Neural cell (in vitro differentiated cells): ENCODE measurements at regions not wholly inside any gene's neighbourhood (a gene's known extent, or its start where the extent isn't known, plus 50 kb on each side); places are given as distances from the start of the nearest gene placed in this dataset.

Source experiments
- H2AFZ ChIP-seq: fragments of 200-600, 300-800 bp; sonication (generic), shearing (Covaris generic); 2 replicates; pipeline ENCODE4 v1.6.0; 2014; ENCODE audit warnings: low read depth, mild to moderate bottlenecking, antibody characterized with exemption, low read length, moderate library complexity
- H3F3A ChIP-seq: fragments of 200-600 bp; shearing (Covaris generic); 2 replicates; pipeline ENCODE4 v1.6.1; 2016; ENCODE audit warnings: mild to moderate bottlenecking, moderate library complexity, mixed read lengths, antibody characterized with exemption, low read length; ENCODE audit not compliant: insufficient read depth, poor library complexity, severe bottlenecking
- H3K27ac ChIP-seq: fragments of 200-600, 300-800 bp; sonication (generic), shearing (Covaris generic); 2 replicates; pipeline ENCODE4 v1.5.1; 2014; ENCODE audit warnings: mild to moderate bottlenecking, low read length, moderate library complexity
- H3K27me3 ChIP-seq: fragments of 300-800, 200-600 bp; sonication (generic), shearing (Covaris generic); 2 replicates; pipeline ENCODE4 v1.6.0; 2014; ENCODE audit warnings: mild to moderate bottlenecking, low read depth, low read length, moderate library complexity; ENCODE audit not compliant: insufficient read depth
- H3K36me3 ChIP-seq: fragments of 300-800, 200-600 bp; sonication (generic), shearing (Covaris generic); 2 replicates; pipeline ENCODE4 v1.5.1; 2014; ENCODE audit warnings: mild to moderate bottlenecking, antibody characterized with exemption, low read length, moderate library complexity; ENCODE audit not compliant: insufficient read depth
- H3K4me2 ChIP-seq: fragments of 300-800, 200-600 bp; sonication (generic), shearing (Covaris generic); 2 replicates; pipeline ENCODE4 v1.6.0; 2014; ENCODE audit warnings: mild to moderate bottlenecking, low read length
- H3K4me3 ChIP-seq: fragments of 300-800, 200-600 bp; sonication (generic), shearing (Covaris generic); 2 replicates; pipeline ENCODE4 v1.5.1; 2014; ENCODE audit warnings: mild to moderate bottlenecking, low read length, moderate library complexity
- H3K79me2 ChIP-seq: fragments of 200-600 bp; shearing (Covaris generic); replicated peaks from 2 replicates; pipeline ENCODE4 v1.6.0; 2014; ENCODE audit warnings: mild to moderate bottlenecking, low read length, moderate library complexity; ENCODE audit not compliant: insufficient read depth
- H3K9ac ChIP-seq: fragments of 300-800, 200-600 bp; sonication (generic), shearing (Covaris generic); 2 replicates; pipeline ENCODE4 v1.6.1; 2016; ENCODE audit warnings: mild to moderate bottlenecking, low read length, mixed read lengths
- H3K9me2 ChIP-seq: fragments of 200-600 bp; shearing (Covaris generic); 2 replicates; pipeline ENCODE4 v1.6.1; 2016; ENCODE audit warnings: mild to moderate bottlenecking, low read length, mixed read lengths; ENCODE audit not compliant: insufficient read depth
- H3K9me3 ChIP-seq: fragments of 200-600, 300-800 bp; sonication (generic), shearing (Covaris generic); 2 replicates; pipeline ENCODE4 v1.6.1; 2016; ENCODE audit warnings: mild to moderate bottlenecking, mixed run types, low read length, moderate library complexity, mixed read lengths
- H4K20me1 ChIP-seq: fragments of 200-600 bp; shearing (Covaris generic); 2 replicates; pipeline ENCODE4 v1.6.1; 2016; ENCODE audit warnings: mild to moderate bottlenecking, mixed run types; ENCODE audit not compliant: insufficient read depth
- CTCF ChIP-seq: fragments of 450-650 bp; IDR thresholded peaks from 2 replicates; pipeline ENCODE4 v1.5.1; 2014; ENCODE audit warnings: antibody characterized with exemption, mild to moderate bottlenecking, moderate library complexity; ENCODE audit not compliant: poor library complexity, severe bottlenecking
- EP300 ChIP-seq: fragments of 450-650 bp; conservative IDR thresholded peaks from 2 replicates; pipeline ENCODE4 v1.6.1; 2014; ENCODE audit warnings: antibody characterized with exemption, mild to moderate bottlenecking, moderate library complexity; ENCODE audit not compliant: poor library complexity, severe bottlenecking
- EZH2 ChIP-seq: fragments of 200-600, 300-800 bp; shearing (Covaris generic), sonication (generic); IDR thresholded peaks from 2 replicates; pipeline ENCODE4 v1.6.1; 2014; ENCODE audit warnings: antibody characterized with exemption, low read length, borderline replicate concordance, mild to moderate bottlenecking; ENCODE audit not compliant: insufficient read depth, poor library complexity, severe bottlenecking
- MXI1 ChIP-seq: fragments of 450-650 bp; conservative IDR thresholded peaks from 2 replicates; pipeline ENCODE4 v1.6.1; 2014; ENCODE audit warnings: antibody characterized with exemption, mild to moderate bottlenecking; ENCODE audit not compliant: poor library complexity, severe bottlenecking
- POLR2AphosphoS5 ChIP-seq: IDR thresholded peaks from 2 replicates; pipeline ENCODE4 v1.6.1; 2012
- RAD21 ChIP-seq: fragments of 450-650 bp; conservative IDR thresholded peaks from 2 replicates; pipeline ENCODE4 v1.6.1; 2014; ENCODE audit warnings: antibody characterized with exemption, mild to moderate bottlenecking, moderate library complexity
- REST ChIP-seq: IDR thresholded peaks from 2 replicates; pipeline ENCODE4 v1.6.1; 2012; ENCODE audit warnings: borderline replicate concordance
- SMC3 ChIP-seq: fragments of 450-650 bp; conservative IDR thresholded peaks from 2 replicates; pipeline ENCODE4 v1.6.1; 2014; ENCODE audit warnings: antibody characterized with exemption, mild to moderate bottlenecking, moderate library complexity; ENCODE audit not compliant: poor library complexity
- TAF1 ChIP-seq: IDR thresholded peaks from 2 replicates; pipeline ENCODE4 v1.6.1; 2012; ENCODE audit warnings: low read depth

- Histone ChIP-seq H3K4me3 (no peak overlapping the region), H3K9me3 (no peaks in the 10 kb centered on the region), H3K4me2 (no peak overlapping the region), H3K79me2 (no peaks in the 10 kb centered on the region), H3K27me3 (no peaks in the 10 kb centered on the region), H3F3A (no peaks in the 10 kb centered on the region), H3K9ac (no peak overlapping the region), H3K36me3 (no peaks in the 10 kb centered on the region), H4K20me1 (no peaks in the 10 kb centered on the region), H3K9me2 (no peaks in the 10 kb centered on the region), H2AFZ (no peak overlapping the region), H3K27ac (no peak overlapping the region)
- no peak for TF ChIP-seq RAD21
- no peak for TF ChIP-seq TAF1
- TF ChIP-seq CTCF = no peak
- no peak for TF ChIP-seq POLR2AphosphoS5
- TF ChIP-seq EP300 = no peak
- no peak for TF ChIP-seq SMC3
- TF ChIP-seq EZH2 = no peak
- no peak for TF ChIP-seq MXI1
- no peak for TF ChIP-seq REST
Measured at GRCh38 chr5:173729079-173729765, 112.8 kb upstream of the BOD1 start.

GRCh38 chr5:173730632-173731298 is 114.3 kb upstream of the BOD1 start:
- no peak overlapping the region for H3K4me3 ChIP-seq
- no peak overlapping the region for H3K4me2 ChIP-seq
- H3K27ac ChIP-seq = no peak overlapping the region
- H3K79me2 ChIP-seq = no peaks in the 10 kb centered on the region
- H3K36me3 ChIP-seq = no peaks in the 10 kb centered on the region
- H3K9me2 ChIP-seq = no peaks in the 10 kb centered on the region
- no peak overlapping the region for H2AFZ ChIP-seq
- no peaks in the 10 kb centered on the region for H3K27me3 ChIP-seq
- H3F3A ChIP-seq = no peaks in the 10 kb centered on the region
- no peaks in the 10 kb centered on the region for H3K9me3 ChIP-seq
- TF ChIP-seq TAF1 = no peak
- H3K9ac ChIP-seq = no peak overlapping the region
- H4K20me1 ChIP-seq = no peaks in the 10 kb centered on the region
